ENCODE measurements at regions not wholly inside any gene's neighbourhood (a gene's known extent, or its start where the extent isn't known, plus 50 kb on each side); places are given as distances from the start of the nearest gene placed in this dataset.
"Not testable (repeated sequence)": the region's sequence is repeated elsewhere in the genome, so short reads cannot be mapped to it uniquely, and the experiment has no call there.

- H3K4me1 ChIP-seq (replicated peaks in 1 of 4; ENCODE audit: control insufficient read depth in 3 of 4, insufficient read depth in 4 of 4, low read length in 3 of 4); H3K56ac ChIP-seq (replicated peaks; ENCODE audit: insufficient read length, low read depth, low read length); H4K8ac ChIP-seq (ENCODE audit: extremely low read depth, insufficient read depth, low read length); H2AFZ ChIP-seq (ENCODE audit: low read length); H2BK20ac ChIP-seq (ENCODE audit: low read length); H3K79me2 ChIP-seq (ENCODE audit: control insufficient read depth in 1 of 2, insufficient read depth in 2 of 2, low read length in 2 of 2); H3K4ac ChIP-seq (replicated peaks; ENCODE audit: insufficient read length, low read depth, low read length); H3K9ac ChIP-seq (replicated peaks in 1 of 4; ENCODE audit: extremely low read depth in 1 of 4, low read depth in 3 of 4, low read length in 3 of 4); H3K4me3 ChIP-seq (ENCODE audit: extremely low read depth in 1 of 4, insufficient read depth in 2 of 4, low read depth in 3 of 4, low read length in 4 of 4); H2AK5ac ChIP-seq (ENCODE audit: low read depth, low read length); H3K27me3 ChIP-seq (replicated peaks in 1 of 4; ENCODE audit: control insufficient read depth in 3 of 4, extremely low read depth in 1 of 4, insufficient read depth in 3 of 4, low read length in 3 of 4); POLR2A ChIA-PET (ENCODE audit: partially characterized antibody); H3K23ac ChIP-seq (ENCODE audit: insufficient read length); CTCF ChIA-PET (ENCODE audit: partially characterized antibody); DNase-seq (ENCODE audit: low read depth in 1 of 2, low spot score in 2 of 2); H2BK5ac ChIP-seq (ENCODE audit: low read depth, low read length); H3K79me1 ChIP-seq (ENCODE audit: low read depth, low read length); H3K14ac ChIP-seq (ENCODE audit: insufficient read length); H4K20me1 ChIP-seq (replicated peaks in 1 of 2; ENCODE audit: control insufficient read depth in 1 of 2, insufficient read depth in 2 of 2, low read length in 2 of 2); H3K27ac ChIP-seq (ENCODE audit: low read depth, low read length); H3K36me3 ChIP-seq (ENCODE audit: control insufficient read depth in 2 of 4, insufficient read depth in 4 of 4, low read length in 3 of 4); H3K23me2 ChIP-seq (ENCODE audit: low read depth, low read length); H2BK15ac ChIP-seq (ENCODE audit: low read length); H3K9me3 ChIP-seq (ENCODE audit: insufficient read depth in 2 of 2, low read depth in 1 of 2, low read length in 1 of 2); H4K5ac ChIP-seq (ENCODE audit: insufficient read length, low read depth, low read length); H4K91ac ChIP-seq (replicated peaks; ENCODE audit: insufficient read length, low read length); H2BK120ac ChIP-seq (replicated peaks; ENCODE audit: low read depth, low read length); FAIRE-seq; H3K4me2 ChIP-seq (ENCODE audit: insufficient read depth in 1 of 2, low read depth in 2 of 2, low read length in 2 of 2); H3K18ac ChIP-seq (ENCODE audit: extremely low read depth, low read length); H2BK12ac ChIP-seq (ENCODE audit: low read depth, low read length): not testable (repeated sequence)
- 81% methylated on average over 6 of the region's 6 CpGs; no CpG with 5 or more reads in 1 of the 2 experiments for WGBS, 2 experiments (ENCODE audit: extremely low coverage in 1 of 2, insufficient coverage in 1 of 2, insufficient read length in 1 of 2, insufficient replicate concordance in 2 of 2, low coverage in 1 of 2, low lambda C conversion rate in 2 of 2, missing lambda C conversion rate in 1 of 2)
Measured at GRCh38 chr7:6988608-6989007, 162.5 kb upstream of the CCZ1B start.

GRCh38 chr7:6989968-6990367 is 163.9 kb upstream of the CCZ1B start:
- H2BK5ac ChIP-seq (ENCODE audit: low read depth, low read length); H2BK12ac ChIP-seq (ENCODE audit: low read depth, low read length); H3K4me3 ChIP-seq (ENCODE audit: extremely low read depth in 1 of 4, insufficient read depth in 2 of 4, low read depth in 3 of 4, low read length in 4 of 4); H3K9ac ChIP-seq (replicated peaks in 1 of 4; ENCODE audit: extremely low read depth in 1 of 4, low read depth in 3 of 4, low read length in 3 of 4); CTCF ChIA-PET (ENCODE audit: partially characterized antibody); H3K79me2 ChIP-seq (ENCODE audit: control insufficient read depth in 1 of 2, insufficient read depth in 2 of 2, low read length in 2 of 2); H3K4ac ChIP-seq (replicated peaks; ENCODE audit: insufficient read length, low read depth, low read length); H3K4me2 ChIP-seq (ENCODE audit: insufficient read depth in 1 of 2, low read depth in 2 of 2, low read length in 2 of 2); H3K18ac ChIP-seq (ENCODE audit: extremely low read depth, low read length); H3K4me1 ChIP-seq (replicated peaks in 1 of 4; ENCODE audit: control insufficient read depth in 3 of 4, insufficient read depth in 4 of 4, low read length in 3 of 4); FAIRE-seq; H3K27ac ChIP-seq (ENCODE audit: low read depth, low read length); H3K27me3 ChIP-seq (replicated peaks in 1 of 4; ENCODE audit: control insufficient read depth in 3 of 4, extremely low read depth in 1 of 4, insufficient read depth in 3 of 4, low read length in 3 of 4); H2AK5ac ChIP-seq (ENCODE audit: low read depth, low read length); H4K91ac ChIP-seq (replicated peaks; ENCODE audit: insufficient read length, low read length); H4K8ac ChIP-seq (ENCODE audit: extremely low read depth, insufficient read depth, low read length); H4K20me1 ChIP-seq (replicated peaks in 1 of 2; ENCODE audit: control insufficient read depth in 1 of 2, insufficient read depth in 2 of 2, low read length in 2 of 2); H3K23ac ChIP-seq (ENCODE audit: insufficient read length); H2AFZ ChIP-seq (ENCODE audit: low read length); POLR2A ChIA-PET (ENCODE audit: partially characterized antibody); H3K23me2 ChIP-seq (ENCODE audit: low read depth, low read length); H3K56ac ChIP-seq (replicated peaks; ENCODE audit: insufficient read length, low read depth, low read length); H3K14ac ChIP-seq (ENCODE audit: insufficient read length); H3K9me3 ChIP-seq (ENCODE audit: insufficient read depth in 2 of 2, low read depth in 1 of 2, low read length in 1 of 2); H4K5ac ChIP-seq (ENCODE audit: insufficient read length, low read depth, low read length); H2BK15ac ChIP-seq (ENCODE audit: low read length); H2BK120ac ChIP-seq (replicated peaks; ENCODE audit: low read depth, low read length); H3K79me1 ChIP-seq (ENCODE audit: low read depth, low read length); H2BK20ac ChIP-seq (ENCODE audit: low read length); H3K36me3 ChIP-seq (ENCODE audit: control insufficient read depth in 2 of 4, insufficient read depth in 4 of 4, low read length in 3 of 4); DNase-seq (ENCODE audit: low read depth in 1 of 2, low spot score in 2 of 2): not testable (repeated sequence)
- 80% methylated on average over 5 of the region's 5 CpGs; no CpG with 5 or more reads in 1 of the 2 experiments for WGBS, 2 experiments (ENCODE audit: extremely low coverage in 1 of 2, insufficient coverage in 1 of 2, insufficient read length in 1 of 2, insufficient replicate concordance in 2 of 2, low coverage in 1 of 2, low lambda C conversion rate in 2 of 2, missing lambda C conversion rate in 1 of 2)
